AG10803 (cell line): ENCODE measurements at regions not wholly inside any gene's neighbourhood (a gene's known extent, or its start where the extent isn't known, plus 50 kb on each side); places are given as distances from the start of the nearest gene placed in this dataset.

Experiments
- DNase-seq: peaks from one replicate; pipeline ENCODE4 v3.0.0; 2010; ENCODE audit warnings: low read depth
- H3K4me3 ChIP-seq: 2 replicates; pipeline ENCODE4 v1.5.1; 2011; ENCODE audit warnings: mild to moderate bottlenecking, low read length, control low read depth
- TF ChIP-seq, protein P1 (sequence below): conservative IDR thresholded peaks from 2 replicates; pipeline ENCODE4 v1.5.1; 2011; ENCODE audit warnings: mild to moderate bottlenecking, low read length, control low read depth, inconsistent platforms

DNA sequence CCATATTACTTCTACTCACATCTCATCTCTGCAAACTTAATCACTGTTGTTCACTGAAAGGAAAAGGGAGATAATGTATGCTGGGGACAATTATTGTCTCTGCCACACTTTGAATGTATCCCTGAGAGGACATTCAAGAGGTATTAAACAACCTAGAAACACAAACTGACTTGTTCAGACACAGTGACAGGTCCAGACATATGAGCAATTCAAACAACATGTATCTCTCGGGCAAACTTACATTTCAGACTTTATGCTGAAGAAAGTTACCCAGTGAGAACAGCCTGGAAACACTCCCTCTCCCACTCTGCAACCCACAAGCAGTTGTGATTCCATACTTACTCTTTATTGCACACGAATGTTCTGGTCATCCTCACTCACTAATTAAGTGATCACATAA, 968.7 kb upstream of the SLC10A2 start:
- DNase-seq: no peak
- H3K4me3 ChIP-seq: no peak overlapping the region
- TF ChIP-seq, protein P1, sequence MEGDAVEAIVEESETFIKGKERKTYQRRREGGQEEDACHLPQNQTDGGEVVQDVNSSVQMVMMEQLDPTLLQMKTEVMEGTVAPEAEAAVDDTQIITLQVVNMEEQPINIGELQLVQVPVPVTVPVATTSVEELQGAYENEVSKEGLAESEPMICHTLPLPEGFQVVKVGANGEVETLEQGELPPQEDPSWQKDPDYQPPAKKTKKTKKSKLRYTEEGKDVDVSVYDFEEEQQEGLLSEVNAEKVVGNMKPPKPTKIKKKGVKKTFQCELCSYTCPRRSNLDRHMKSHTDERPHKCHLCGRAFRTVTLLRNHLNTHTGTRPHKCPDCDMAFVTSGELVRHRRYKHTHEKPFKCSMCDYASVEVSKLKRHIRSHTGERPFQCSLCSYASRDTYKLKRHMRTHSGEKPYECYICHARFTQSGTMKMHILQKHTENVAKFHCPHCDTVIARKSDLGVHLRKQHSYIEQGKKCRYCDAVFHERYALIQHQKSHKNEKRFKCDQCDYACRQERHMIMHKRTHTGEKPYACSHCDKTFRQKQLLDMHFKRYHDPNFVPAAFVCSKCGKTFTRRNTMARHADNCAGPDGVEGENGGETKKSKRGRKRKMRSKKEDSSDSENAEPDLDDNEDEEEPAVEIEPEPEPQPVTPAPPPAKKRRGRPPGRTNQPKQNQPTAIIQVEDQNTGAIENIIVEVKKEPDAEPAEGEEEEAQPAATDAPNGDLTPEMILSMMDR: no peak

DNA sequence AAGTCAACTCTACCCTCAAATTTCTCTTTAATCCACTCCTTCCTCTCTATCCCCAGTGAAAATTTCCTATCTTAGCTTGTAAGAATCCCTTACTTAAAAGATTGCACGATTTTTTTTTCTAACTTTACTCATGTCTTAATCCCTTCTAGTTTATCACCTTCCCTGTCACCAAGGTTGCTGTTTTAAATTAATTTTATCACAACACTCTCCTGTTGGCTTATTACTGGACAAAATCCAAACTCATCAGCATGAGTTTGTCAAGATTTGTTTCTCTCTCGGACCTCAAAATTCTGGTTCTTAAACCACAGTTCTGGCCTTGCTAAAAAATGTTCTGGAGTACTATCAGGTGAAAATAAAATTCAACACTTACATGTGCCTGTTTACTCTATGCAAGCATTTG, 959.1 kb upstream of the SLC10A2 start:
- no peak overlapping the region for H3K4me3 ChIP-seq
- TF ChIP-seq, protein P1: no peak
- DNase-seq: no peak

DNA sequence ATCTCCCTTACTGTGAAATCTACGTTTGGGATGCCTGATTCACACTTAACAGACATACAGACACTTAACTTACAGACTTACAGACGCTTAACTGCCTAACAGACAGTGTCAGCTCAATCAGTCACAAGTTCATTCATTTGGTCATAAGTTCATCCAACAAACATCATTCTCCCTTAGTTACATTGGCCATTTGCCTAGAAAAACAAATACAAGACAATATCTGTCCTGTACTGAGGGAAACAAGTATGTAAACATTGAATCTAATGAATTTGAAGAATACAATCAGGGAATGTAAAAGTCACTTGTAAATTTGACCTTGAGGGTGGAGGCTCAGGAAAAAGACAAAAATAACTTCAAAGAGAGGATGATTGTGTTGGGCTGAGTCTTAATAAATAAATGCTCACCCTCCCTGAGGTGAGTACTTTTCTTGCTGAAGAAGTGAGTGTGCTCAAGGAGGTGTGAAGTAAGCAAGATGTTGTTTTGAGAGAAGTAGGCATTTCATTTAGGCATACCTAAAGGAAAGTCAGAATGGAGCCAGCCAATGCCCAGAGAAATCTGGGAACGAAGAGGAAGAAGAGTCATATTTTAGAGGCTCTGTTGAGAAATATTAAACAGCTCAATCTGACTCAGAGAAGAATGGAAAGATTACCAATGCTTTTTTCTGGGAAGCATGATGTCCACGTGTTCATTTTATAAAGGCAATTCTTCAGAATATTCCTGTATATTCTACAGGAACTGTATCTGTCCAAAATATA, 958.4 kb upstream of the SLC10A2 start:
- DNase-seq: no peak
- TF ChIP-seq, protein P1: no peak
- H3K4me3 ChIP-seq: no peak overlapping the region

DNA sequence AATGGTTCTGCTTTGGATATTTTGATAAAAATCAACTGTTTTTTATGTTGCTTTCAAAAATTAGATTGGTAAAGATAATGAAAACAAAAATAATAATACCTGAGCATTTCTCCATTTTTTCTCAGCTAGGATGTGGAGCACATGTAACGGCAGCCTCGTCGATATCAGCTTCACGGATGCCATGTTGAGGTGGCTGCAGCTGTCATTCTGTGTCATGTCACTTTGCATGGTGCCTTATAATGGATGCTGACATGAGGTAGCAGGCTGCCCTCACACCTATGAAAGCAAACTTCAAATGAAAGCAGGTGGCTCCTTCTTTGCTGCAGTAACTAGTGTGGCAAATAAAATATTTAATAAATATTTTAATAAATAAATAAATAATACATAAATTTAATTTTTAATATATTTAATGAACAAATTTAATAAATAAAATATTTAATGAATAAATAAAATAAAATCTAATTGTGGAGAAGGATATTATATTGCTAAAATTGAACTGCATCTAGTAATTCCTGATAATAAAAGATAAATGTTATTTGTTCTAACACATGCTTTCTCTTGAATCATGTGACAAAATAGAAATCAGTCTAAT, 955.7 kb upstream of the SLC10A2 start:
- no peak for DNase-seq
- H3K4me3 ChIP-seq: no peak overlapping the region
- TF ChIP-seq, protein P1: no peak

DNA sequence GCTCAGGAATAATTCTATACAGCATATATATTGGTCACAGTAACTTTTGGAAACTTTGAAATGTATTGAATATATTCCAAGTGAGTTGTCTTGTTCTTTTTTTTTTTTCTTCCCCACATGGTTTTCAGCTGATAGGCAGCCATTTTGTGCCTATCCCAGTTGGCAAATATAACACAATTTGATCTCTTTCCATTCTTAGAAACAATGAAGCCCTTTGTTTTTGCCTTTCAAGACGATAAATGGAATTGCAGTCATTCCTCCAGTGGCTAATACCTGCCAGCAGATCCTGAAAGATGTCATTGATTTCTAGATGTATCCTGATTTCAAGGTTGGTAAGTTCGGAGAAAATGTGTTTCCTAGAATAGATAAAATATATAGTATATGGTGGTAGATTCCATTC, 951.1 kb upstream of the SLC10A2 start:
- no peak for DNase-seq
- TF ChIP-seq, protein P1: no peak

DNA sequence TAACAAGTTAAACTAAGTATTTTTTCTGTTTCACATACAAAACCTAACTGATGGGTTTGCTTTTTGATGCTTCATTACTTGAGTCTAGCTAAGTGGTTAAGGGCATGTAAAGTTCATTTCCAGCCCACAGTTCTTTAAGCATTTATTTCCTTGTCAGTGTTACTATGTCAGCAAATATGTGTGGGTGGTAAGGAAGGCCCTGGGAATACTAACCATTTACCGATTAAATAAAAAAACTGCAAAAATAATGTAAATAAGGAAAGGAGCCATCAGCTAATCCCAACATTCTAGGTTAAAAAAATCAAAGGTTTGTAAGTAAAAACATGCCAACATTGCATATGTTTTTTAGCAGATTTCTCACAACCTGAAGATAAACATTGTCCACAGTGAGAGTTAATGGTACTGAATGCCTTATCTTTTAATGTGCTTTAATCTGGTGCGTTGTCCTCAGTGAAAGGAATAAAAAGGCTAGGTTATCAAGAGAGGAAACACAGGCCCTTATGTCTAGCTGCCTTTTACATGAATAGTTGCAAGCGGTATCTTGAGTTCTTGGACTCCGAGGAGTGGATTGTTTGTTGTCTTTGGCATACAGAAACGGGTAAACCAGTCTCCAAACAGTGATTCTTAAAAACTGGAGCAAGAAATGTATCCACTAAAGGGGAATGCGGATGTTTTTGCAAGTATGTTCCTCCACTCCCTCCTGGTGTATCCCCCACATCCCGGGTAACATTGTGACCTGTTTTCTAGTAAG, 949.6 kb upstream of the SLC10A2 start:
- DNase-seq: no peak
- TF ChIP-seq, protein P1: no peak
- H3K4me3 ChIP-seq: no peak overlapping the region

More for the DNA sequence above, 951.1 kb upstream of the SLC10A2 start:
- no peak overlapping the region for H3K4me3 ChIP-seq
